Mesendoderm (in vitro differentiated cells): ENCODE measurements at regions not wholly inside any gene's neighbourhood (a gene's known extent, or its start where the extent isn't known, plus 50 kb on each side); places are given as distances from the start of the nearest gene placed in this dataset.

ENCODE experiments used
- DNase-seq: peaks from one replicate; pipeline ENCODE4 v3.0.0; 2013
- H2AK5ac ChIP-seq: 2 replicates; pipeline ENCODE4 v1.6.1; 2013; ENCODE audit warnings: low read length, inconsistent platforms
- H2BK120ac ChIP-seq: 2 replicates; pipeline ENCODE4 v1.6.1; 2013; ENCODE audit warnings: low read depth, mild to moderate bottlenecking, low read length, moderate library complexity, mixed read lengths
- H2BK15ac ChIP-seq: replicated peaks from 2 replicates; pipeline ENCODE4 v1.6.1; 2013; ENCODE audit warnings: low read depth, mild to moderate bottlenecking, moderate library complexity
- H2BK5ac ChIP-seq: 2 replicates; pipeline ENCODE4 v1.6.1; 2013; ENCODE audit warnings: low read length, inconsistent platforms
- H3K18ac ChIP-seq: 2 replicates; pipeline ENCODE4 v1.6.1; 2013; ENCODE audit warnings: mild to moderate bottlenecking, low read length, mixed read lengths
- H3K23ac ChIP-seq: one replicate; pipeline ENCODE4 v1.6.1; 2013; ENCODE audit warnings: low read length
- H3K27ac ChIP-seq: 2 replicates; pipeline ENCODE4 v1.5.1; 2013; ENCODE audit warnings: low read depth, mild to moderate bottlenecking, inconsistent platforms, low read length, moderate library complexity
- H3K27me3 ChIP-seq: 2 replicates; pipeline ENCODE4 v1.6.1; 2013; ENCODE audit warnings: low read length, control low read depth, mild to moderate bottlenecking, inconsistent platforms; ENCODE audit not compliant: insufficient read depth, poor library complexity
- H3K36me3 ChIP-seq: 2 replicates; pipeline ENCODE4 v1.6.1; 2013; ENCODE audit warnings: low read length, inconsistent platforms; ENCODE audit not compliant: control insufficient read depth, insufficient read depth
- H3K4ac ChIP-seq: one replicate; pipeline ENCODE4 v1.6.1; 2013; ENCODE audit warnings: low read depth, mild to moderate bottlenecking, low read length, moderate library complexity
- H3K4me1 ChIP-seq: 2 replicates; pipeline ENCODE4 v1.6.1; 2013; ENCODE audit warnings: low read depth, low read length, inconsistent platforms; ENCODE audit not compliant: control insufficient read depth
- H3K4me2 ChIP-seq: 2 replicates; pipeline ENCODE4 v1.6.1; 2013; ENCODE audit warnings: low read length
- H3K4me3 ChIP-seq: 2 replicates; pipeline ENCODE4 v1.5.1; 2013; ENCODE audit warnings: mild to moderate bottlenecking, low read length
- H3K56ac ChIP-seq: one replicate; pipeline ENCODE4 v1.6.1; 2013; ENCODE audit warnings: low read length
- H3K79me1 ChIP-seq: 2 replicates; pipeline ENCODE4 v1.6.1; 2013; ENCODE audit warnings: low read length, inconsistent platforms
- H3K79me2 ChIP-seq: 2 replicates; pipeline ENCODE4 v1.6.1; 2013; ENCODE audit warnings: mild to moderate bottlenecking, low read length; ENCODE audit not compliant: control insufficient read depth, insufficient read depth
- H3K9ac ChIP-seq: 2 replicates; pipeline ENCODE4 v1.6.1; 2013; ENCODE audit warnings: low read length, inconsistent platforms
- H4K5ac ChIP-seq: one replicate; pipeline ENCODE4 v1.6.1; 2013; ENCODE audit warnings: low read length
- H4K8ac ChIP-seq: one replicate; pipeline ENCODE4 v1.6.1; 2013; ENCODE audit warnings: low read depth, mild to moderate bottlenecking, control low read depth, low read length, moderate library complexity
- WGBS: extraction: QIAGEN DNeasy Blood & Tissue Kit; methylation state at CpG from one replicate; pipeline ENCODE4 v1.1.7; 2013; ENCODE audit warnings: low lambda C conversion rate, missing lambda C conversion rate; ENCODE audit not compliant: insufficient coverage; ENCODE audit errors: extremely low coverage; 5-methylcytosine and 5-hydroxymethylcytosine counted together

GRCh38 chr9:686321-686813 lies 155.1 kb upstream of the DMRT1 start:
- H2BK15ac ChIP-seq, result no peak overlapping the region
- H4K5ac ChIP-seq, result no peak overlapping the region
- H3K27ac ChIP-seq, result no peak overlapping the region
- no peak overlapping the region for H3K9ac ChIP-seq
- no peaks in the 10 kb centered on the region for H3K36me3 ChIP-seq
- no peak overlapping the region for H2BK5ac ChIP-seq
- H3K79me1 ChIP-seq, result no peaks in the 10 kb centered on the region
- no peak overlapping the region for H3K4ac ChIP-seq
- H3K23ac ChIP-seq, result no peak overlapping the region
- H3K27me3 ChIP-seq, result no peaks in the 10 kb centered on the region
- H3K4me2 ChIP-seq, result no peak overlapping the region
- H3K56ac ChIP-seq, result no peak overlapping the region
- no peak overlapping the region for H2BK120ac ChIP-seq
- H3K4me1 ChIP-seq, result peaks cover 10% of the 10 kb centered on the region
- no CpG with 5 or more reads among the region's 7 CpGs for WGBS
- no peak overlapping the region for H2AK5ac ChIP-seq
- H3K18ac ChIP-seq, result no peak overlapping the region
- no peak for DNase-seq
- H4K8ac ChIP-seq, result no peak overlapping the region
- no peaks in the 10 kb centered on the region for H3K79me2 ChIP-seq
- H3K4me3 ChIP-seq, result no peak overlapping the region

GRCh38 chr9:687034-687785 lies 154.3 kb upstream of the DMRT1 start:
- Histone ChIP-seq H4K5ac (no peak overlapping the region), H2BK120ac (no peak overlapping the region), H3K23ac (no peak overlapping the region), H4K8ac (no peak overlapping the region), H3K9ac (no peak overlapping the region), H3K4me1 (peaks cover 10% of the 10 kb centered on the region), H3K79me2 (no peaks in the 10 kb centered on the region), H3K4me2 (no peak overlapping the region), H2BK5ac (no peak overlapping the region), H3K36me3 (no peaks in the 10 kb centered on the region), H3K4me3 (no peak overlapping the region), H3K79me1 (no peaks in the 10 kb centered on the region), H2BK15ac (no peak overlapping the region), H3K56ac (no peak overlapping the region), H3K27me3 (no peaks in the 10 kb centered on the region), H3K27ac (no peak overlapping the region), H3K4ac (no peak overlapping the region), H3K18ac (no peak overlapping the region), H2AK5ac (no peak overlapping the region)
- no peak for DNase-seq
- no CpG with 5 or more reads among the region's 4 CpGs for WGBS

GRCh38 chr9:687994-688393 lies 153.5 kb upstream of the DMRT1 start:
- Histone ChIP-seq H3K9ac (no peak overlapping the region), H3K4me3 (no peak overlapping the region), H3K4me2 (no peak overlapping the region), H2BK120ac (no peak overlapping the region), H3K27me3 (no peaks in the 10 kb centered on the region), H3K36me3 (no peaks in the 10 kb centered on the region), H3K18ac (no peak overlapping the region), H3K79me1 (no peaks in the 10 kb centered on the region), H3K79me2 (no peaks in the 10 kb centered on the region), H2AK5ac (no peak overlapping the region), H3K23ac (no peak overlapping the region), H3K4me1 (peaks cover 6% of the 10 kb centered on the region), H2BK15ac (no peak overlapping the region), H4K8ac (no peak overlapping the region), H4K5ac (no peak overlapping the region), H3K56ac (no peak overlapping the region), H3K27ac (no peak overlapping the region), H2BK5ac (no peak overlapping the region), H3K4ac (no peak overlapping the region)
- no CpG with 5 or more reads among the region's 4 CpGs for WGBS
- no peak for DNase-seq

- Histone ChIP-seq H3K56ac (peak overlapping the region; percentile 36), H3K9ac (no peak overlapping the region), H3K18ac (no peak overlapping the region), H2BK15ac (no peak overlapping the region), H3K4ac (no peak overlapping the region), H3K27ac (no peak overlapping the region), H3K79me2 (no peaks in the 10 kb centered on the region), H2BK120ac (no peak overlapping the region), H3K4me3 (no peak overlapping the region), H3K79me1 (no peaks in the 10 kb centered on the region), H2BK5ac (no peak overlapping the region), H4K8ac (no peak overlapping the region), H2AK5ac (no peak overlapping the region), H3K36me3 (no peaks in the 10 kb centered on the region), H4K5ac (no peak overlapping the region), H3K4me2 (no peak overlapping the region), H3K4me1 (peaks cover 9% of the 10 kb centered on the region), H3K23ac (no peak overlapping the region), H3K27me3 (no peaks in the 10 kb centered on the region)
- WGBS, result no CpG with 5 or more reads among the region's 3 CpGs
- DNase-seq, result peak; percentile 84
Measured at GRCh38 chr9:690517-691111, 150.9 kb upstream of the DMRT1 start.

GRCh38 chr9:691825-692400 lies 149.6 kb upstream of the DMRT1 start:
- H3K4me1 ChIP-seq, result peaks cover 9% of the 10 kb centered on the region
- H3K4me3 ChIP-seq, result no peak overlapping the region
- peak overlapping the region; percentile 30 for H3K56ac ChIP-seq
- H3K18ac ChIP-seq, result no peak overlapping the region
- WGBS, result no CpG with 5 or more reads among the region's 3 CpGs
- no peaks in the 10 kb centered on the region for H3K36me3 ChIP-seq
- no peak overlapping the region for H3K4me2 ChIP-seq
- no peak overlapping the region for H4K5ac ChIP-seq
- no peak overlapping the region for H3K27ac ChIP-seq
- H2BK5ac ChIP-seq, result no peak overlapping the region
- H3K9ac ChIP-seq, result no peak overlapping the region
- H2BK15ac ChIP-seq, result no peak overlapping the region
- no peak overlapping the region for H3K23ac ChIP-seq
- no peak for DNase-seq
- H4K8ac ChIP-seq, result no peak overlapping the region
- no peak overlapping the region for H2AK5ac ChIP-seq
- H2BK120ac ChIP-seq, result no peak overlapping the region
- H3K79me2 ChIP-seq, result no peaks in the 10 kb centered on the region
- H3K79me1 ChIP-seq, result no peaks in the 10 kb centered on the region
- no peak overlapping the region for H3K4ac ChIP-seq
- no peaks in the 10 kb centered on the region for H3K27me3 ChIP-seq
